ENCODE measurements at regions not wholly inside any gene's neighbourhood (a gene's known extent, or its start where the extent isn't known, plus 50 kb on each side); places are given as distances from the start of the nearest gene placed in this dataset.

GRCh38 chr17:65438708-65439294 is 122.6 kb downstream of the AXIN2 start:
- POLR2A ChIA-PET, result no interaction called here
- ATAC-seq (no peak), DNase-seq (no peak)
- Mint-ChIP-seq H3K27me3 (peaks cover 24% of the 10 kb centered on the region), H3K9me3 (no peaks in the 10 kb centered on the region), H3K27ac (no peak overlapping the region), H3K4me3 (no peak overlapping the region), H3K4me1 (ENCODE audit: low read depth) (peaks cover 7% of the 10 kb centered on the region), H3K36me3 (ENCODE audit: low read depth) (no peaks in the 10 kb centered on the region)
- TF ChIP-seq, protein P1, sequence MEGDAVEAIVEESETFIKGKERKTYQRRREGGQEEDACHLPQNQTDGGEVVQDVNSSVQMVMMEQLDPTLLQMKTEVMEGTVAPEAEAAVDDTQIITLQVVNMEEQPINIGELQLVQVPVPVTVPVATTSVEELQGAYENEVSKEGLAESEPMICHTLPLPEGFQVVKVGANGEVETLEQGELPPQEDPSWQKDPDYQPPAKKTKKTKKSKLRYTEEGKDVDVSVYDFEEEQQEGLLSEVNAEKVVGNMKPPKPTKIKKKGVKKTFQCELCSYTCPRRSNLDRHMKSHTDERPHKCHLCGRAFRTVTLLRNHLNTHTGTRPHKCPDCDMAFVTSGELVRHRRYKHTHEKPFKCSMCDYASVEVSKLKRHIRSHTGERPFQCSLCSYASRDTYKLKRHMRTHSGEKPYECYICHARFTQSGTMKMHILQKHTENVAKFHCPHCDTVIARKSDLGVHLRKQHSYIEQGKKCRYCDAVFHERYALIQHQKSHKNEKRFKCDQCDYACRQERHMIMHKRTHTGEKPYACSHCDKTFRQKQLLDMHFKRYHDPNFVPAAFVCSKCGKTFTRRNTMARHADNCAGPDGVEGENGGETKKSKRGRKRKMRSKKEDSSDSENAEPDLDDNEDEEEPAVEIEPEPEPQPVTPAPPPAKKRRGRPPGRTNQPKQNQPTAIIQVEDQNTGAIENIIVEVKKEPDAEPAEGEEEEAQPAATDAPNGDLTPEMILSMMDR (IDR thresholded peaks at IDR 0.05), result no peak
- CTCF ChIA-PET, result no interaction called here
- intact Hi-C loops (cut with micrococcal nuclease), result no loop called here

DNA sequence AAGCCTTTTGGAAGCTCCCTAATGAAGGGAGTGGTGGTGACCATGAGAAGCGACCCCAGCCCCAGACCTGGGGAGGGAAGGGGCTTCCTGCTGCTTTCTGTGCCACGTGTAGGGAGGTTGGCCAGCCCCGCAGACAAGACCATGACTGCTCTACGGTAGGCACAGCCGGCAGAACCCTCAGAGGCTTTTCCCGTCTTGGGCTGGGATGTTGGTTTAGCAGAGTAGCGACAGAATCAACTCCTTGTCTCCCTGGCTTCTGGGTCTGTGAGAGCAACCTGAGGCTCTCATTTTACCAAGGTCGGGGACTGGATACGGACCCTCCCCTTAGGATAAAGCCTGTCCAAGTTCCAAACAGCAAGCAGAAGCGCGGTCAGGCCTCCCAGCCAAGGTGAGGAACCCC is 123.3 kb downstream of the AXIN2 start:
- H3K4me3 Mint-ChIP-seq, result no peak overlapping the region
- H3K27ac Mint-ChIP-seq, result no peak overlapping the region
- ATAC-seq, result no peak
- peaks cover 2% of the 10 kb centered on the region for H3K9me3 Mint-ChIP-seq
- POLR2A ChIA-PET, result no interaction called here
- no peak for DNase-seq
- TF ChIP-seq, protein P1 (IDR thresholded peaks at IDR 0.05), result no peak
- CTCF ChIA-PET, result no interaction called here
- H3K27me3 Mint-ChIP-seq, result peaks cover 24% of the 10 kb centered on the region
- H3K4me1 Mint-ChIP-seq (ENCODE audit: low read depth), result peaks cover 13% of the 10 kb centered on the region
- no peaks in the 10 kb centered on the region for H3K36me3 Mint-ChIP-seq (ENCODE audit: low read depth)
- intact Hi-C loops (cut with micrococcal nuclease), result no loop called here

GRCh38 chr17:65436871-65437270 is 124.6 kb downstream of the AXIN2 start:
- ChIA-PET POLR2A (interaction anchor here (0.7 kb wide), 1 partner anchor 46 kb away, joined by 3 read pairs; no protein-coding TSS in a partner anchor), CTCF (no interaction called here)
- TF ChIP-seq, protein P1 (IDR thresholded peaks at IDR 0.05), result no peak
- ATAC-seq (no peak), DNase-seq (no peak)
- H3K4me1 Mint-ChIP-seq (ENCODE audit: low read depth), result peaks cover 13% of the 10 kb centered on the region
- H3K4me3 Mint-ChIP-seq, result no peak overlapping the region
- intact Hi-C loops (cut with micrococcal nuclease), result no loop called here
- peaks cover 2% of the 10 kb centered on the region for H3K36me3 Mint-ChIP-seq (ENCODE audit: low read depth)
- H3K9me3 Mint-ChIP-seq, result peaks cover 9% of the 10 kb centered on the region
- peaks cover 22% of the 10 kb centered on the region for H3K27me3 Mint-ChIP-seq
- H3K27ac Mint-ChIP-seq, result no peak overlapping the region

DNA sequence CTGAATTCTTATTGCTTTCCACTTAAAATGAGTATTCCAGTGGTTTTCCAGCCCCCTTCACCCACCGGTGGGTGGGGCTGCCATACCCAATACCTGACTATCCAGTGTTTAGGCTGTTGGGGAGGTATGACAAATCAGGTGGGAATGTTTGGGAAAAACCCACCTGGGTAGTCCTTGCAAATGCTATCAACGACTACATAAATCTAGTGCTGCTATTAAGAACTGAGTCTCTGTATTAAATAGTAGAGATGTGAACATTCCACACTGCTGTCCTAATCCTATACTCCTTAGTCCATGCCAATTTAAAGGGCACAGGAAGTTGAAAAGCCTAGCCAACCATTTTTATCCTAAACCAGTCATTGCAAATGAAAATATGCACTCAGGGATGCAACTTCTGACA is 126.6 kb downstream of the AXIN2 start:
- intact Hi-C loops (cut with micrococcal nuclease), result no loop called here
- H3K27ac Mint-ChIP-seq, result no peak overlapping the region
- peaks cover 18% of the 10 kb centered on the region for H3K9me3 Mint-ChIP-seq
- CTCF ChIA-PET, result interaction anchor here (1.1 kb wide), 1 partner anchor 204 kb away, joined by 3 read pairs; no protein-coding TSS in a partner anchor
- POLR2A ChIA-PET, result interaction anchor here (0.9 kb wide), 1 partner anchor 70 kb away, joined by 3 read pairs; no protein-coding TSS in a partner anchor
- H3K36me3 Mint-ChIP-seq (ENCODE audit: low read depth), result peaks cover 3% of the 10 kb centered on the region
- peaks cover 21% of the 10 kb centered on the region for H3K27me3 Mint-ChIP-seq
- DNase-seq (no peak), ATAC-seq (no peak)
- no peak overlapping the region for H3K4me3 Mint-ChIP-seq
- TF ChIP-seq, protein P1 (IDR thresholded peaks at IDR 0.05), result no peak
- peaks cover 22% of the 10 kb centered on the region for H3K4me1 Mint-ChIP-seq (ENCODE audit: low read depth)

- intact Hi-C loops (cut with micrococcal nuclease), result no loop called here
- no peak overlapping the region for H3K27ac Mint-ChIP-seq
- no peak overlapping the region for H3K4me3 Mint-ChIP-seq
- H3K27me3 Mint-ChIP-seq, result peaks cover 19% of the 10 kb centered on the region
- CTCF ChIA-PET, result interaction anchor here (0.7 kb wide), 1 partner anchor 14 kb away, joined by 3 read pairs; no protein-coding TSS in a partner anchor
- peaks cover 28% of the 10 kb centered on the region for H3K4me1 Mint-ChIP-seq (ENCODE audit: low read depth)
- peaks cover 3% of the 10 kb centered on the region for H3K36me3 Mint-ChIP-seq (ENCODE audit: low read depth)
- peaks cover 18% of the 10 kb centered on the region for H3K9me3 Mint-ChIP-seq
- ATAC-seq (no peak), DNase-seq (no peak)
- TF ChIP-seq, protein P1 (IDR thresholded peaks at IDR 0.05), result no peak
- POLR2A ChIA-PET, result interaction anchor here (0.9 kb wide), 1 partner anchor 69 kb away, joined by 3 read pairs; no protein-coding TSS in a partner anchor
Measured at GRCh38 chr17:65434251-65434650, 127.2 kb downstream of the AXIN2 start.

Measured in activated CD8-positive, alpha-beta T cell treated with anti-CD3 and anti-CD28 coated beads for 36 hours (primary cell).